ENCODE measurements at regions not wholly inside any gene's neighbourhood (a gene's known extent, or its start where the extent isn't known, plus 50 kb on each side); places are given as distances from the start of the nearest gene placed in this dataset.

DNA sequence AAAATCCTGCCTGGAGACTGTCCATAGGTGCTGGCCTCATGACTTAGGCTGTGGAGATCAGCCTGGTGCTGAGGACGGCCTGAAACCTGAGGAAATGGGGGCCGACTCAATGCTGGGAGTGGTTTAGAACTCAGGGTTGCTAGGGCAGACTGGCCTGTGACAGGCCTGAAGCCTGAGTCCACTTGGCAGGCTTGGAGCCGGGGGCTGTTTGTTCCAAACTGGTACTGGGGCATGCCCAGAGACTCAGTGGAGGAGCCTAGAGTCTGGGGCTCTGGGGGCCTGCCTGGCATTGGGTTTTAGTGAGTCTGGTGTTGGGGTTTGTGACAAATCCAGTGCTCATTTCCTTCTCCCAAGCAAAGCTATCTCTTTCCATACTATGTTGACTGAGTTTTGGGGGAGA is 489.7 kb upstream of the CNKSR2 start:
- DNase-seq (ENCODE audit: low spot score): no peak

DNA sequence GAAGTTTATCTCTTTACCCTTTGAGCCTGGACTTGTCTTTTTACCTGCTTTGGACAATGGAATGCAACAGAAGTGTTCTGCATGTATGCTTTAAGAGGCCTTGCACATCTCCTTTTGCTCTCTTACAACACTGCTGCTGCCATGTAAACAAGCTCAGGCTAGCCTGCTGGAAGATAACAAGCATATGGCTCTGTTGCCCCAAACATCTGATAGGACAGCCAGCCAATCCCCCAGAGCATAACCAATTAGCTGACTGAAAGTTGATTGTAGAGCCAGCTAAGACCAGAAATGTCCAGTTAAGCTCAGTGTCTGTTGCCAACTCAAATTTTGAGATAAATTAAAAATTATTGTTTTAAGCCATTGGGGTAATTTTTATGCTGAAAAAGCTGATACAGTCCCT is 510.6 kb upstream of the CNKSR2 start:
- no peak for DNase-seq (ENCODE audit: low spot score)

DNA sequence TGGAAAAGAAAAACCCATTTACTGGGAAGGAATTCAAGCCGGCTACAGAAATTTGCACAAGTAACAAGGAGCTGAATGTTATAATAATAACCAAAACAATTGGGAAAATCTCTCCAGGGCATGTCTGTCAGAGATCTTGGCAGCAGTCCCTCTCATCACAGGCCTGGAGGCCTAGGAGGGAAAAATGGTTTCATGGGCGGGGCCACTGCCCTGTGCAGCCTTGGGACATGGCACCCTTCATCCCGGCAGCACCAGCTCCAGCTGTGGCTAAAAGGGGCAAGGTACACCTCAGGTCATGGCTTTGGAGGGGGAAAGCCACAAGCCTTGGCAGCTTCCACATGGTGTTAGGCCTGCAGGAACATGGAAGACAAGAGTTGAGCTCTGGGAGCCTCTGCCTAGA is 513.1 kb upstream of the CNKSR2 start:
- DNase-seq (ENCODE audit: low spot score): no peak

DNA sequence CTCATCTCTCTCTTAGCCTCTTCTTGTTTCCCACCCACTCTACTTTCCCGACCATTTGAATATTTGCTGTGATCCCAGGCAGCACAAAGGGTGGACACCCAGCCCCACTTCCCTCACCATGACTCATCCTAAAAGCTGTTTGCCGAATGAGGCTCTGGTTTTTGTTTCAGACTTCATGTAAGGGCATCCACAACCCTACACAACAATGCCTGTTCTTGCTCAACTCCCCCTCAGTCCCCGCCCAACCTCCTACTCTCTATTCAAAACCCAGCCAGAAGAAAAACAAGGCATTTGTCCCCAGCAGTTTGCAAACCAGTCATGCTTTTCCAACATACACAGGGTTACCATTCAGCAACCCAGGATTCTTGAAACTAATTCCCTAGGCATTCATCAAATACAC is 516.5 kb upstream of the CNKSR2 start:
- no peak for DNase-seq (ENCODE audit: low spot score)

DNA sequence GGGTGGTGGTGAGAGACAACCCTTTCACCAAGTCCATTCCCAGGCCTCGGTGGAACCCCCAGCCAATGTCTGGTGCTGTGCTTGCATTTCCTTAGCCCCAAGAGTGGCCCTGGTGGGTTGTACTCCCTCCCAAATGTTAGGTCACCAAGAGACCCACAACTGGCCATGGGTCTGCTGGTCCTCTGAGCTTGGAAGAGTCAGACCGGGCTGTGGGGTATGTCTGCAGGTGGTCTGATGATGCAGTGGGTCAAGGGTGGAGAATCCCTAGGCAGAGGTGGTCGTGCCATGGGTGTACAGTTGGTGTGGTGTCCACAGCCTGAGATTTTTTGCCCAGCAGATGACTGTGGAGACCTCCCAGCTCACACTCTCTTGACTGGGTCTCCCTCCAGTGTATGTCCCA is 535.7 kb upstream of the CNKSR2 start:
- DNase-seq (ENCODE audit: low spot score): no peak

DNA sequence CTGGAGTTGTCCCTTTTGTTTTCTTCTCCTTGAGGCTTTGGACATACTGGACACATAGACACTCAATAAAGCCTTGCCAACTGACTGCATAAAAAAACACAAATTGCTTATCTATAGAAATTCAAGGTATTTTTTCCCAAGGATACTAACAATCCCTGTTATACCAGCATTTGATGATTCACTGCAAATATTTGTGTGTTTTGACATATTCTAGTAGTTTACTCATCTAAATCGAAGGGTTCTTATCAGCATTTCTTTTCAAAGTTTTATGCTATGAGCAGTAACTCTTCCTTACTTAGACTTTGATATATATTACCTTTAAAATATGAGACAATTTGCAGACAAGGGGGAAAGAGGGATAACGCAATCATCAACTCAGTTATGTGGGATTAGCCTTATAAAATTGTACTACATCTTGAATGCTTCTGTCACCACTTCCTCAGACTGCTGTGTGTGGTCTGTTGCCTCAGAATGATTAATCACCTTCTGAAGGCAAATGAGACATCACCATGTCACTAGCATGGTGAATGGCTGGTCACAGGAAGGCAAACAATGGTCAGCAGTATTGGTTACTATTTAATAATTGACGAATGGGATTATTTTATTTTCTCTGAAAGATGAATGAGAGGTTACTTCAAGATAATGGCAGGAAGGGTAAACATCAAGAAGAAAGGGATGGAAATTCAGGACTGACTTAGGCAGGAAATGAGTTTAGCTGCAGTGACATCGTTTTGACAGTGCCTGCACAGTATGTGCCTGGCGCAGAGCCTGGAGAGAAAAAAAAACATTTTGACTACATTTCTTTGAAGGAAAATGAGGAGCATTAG is 544.3 kb upstream of the CNKSR2 start:
- DNase-seq (ENCODE audit: low spot score): no peak

DNA sequence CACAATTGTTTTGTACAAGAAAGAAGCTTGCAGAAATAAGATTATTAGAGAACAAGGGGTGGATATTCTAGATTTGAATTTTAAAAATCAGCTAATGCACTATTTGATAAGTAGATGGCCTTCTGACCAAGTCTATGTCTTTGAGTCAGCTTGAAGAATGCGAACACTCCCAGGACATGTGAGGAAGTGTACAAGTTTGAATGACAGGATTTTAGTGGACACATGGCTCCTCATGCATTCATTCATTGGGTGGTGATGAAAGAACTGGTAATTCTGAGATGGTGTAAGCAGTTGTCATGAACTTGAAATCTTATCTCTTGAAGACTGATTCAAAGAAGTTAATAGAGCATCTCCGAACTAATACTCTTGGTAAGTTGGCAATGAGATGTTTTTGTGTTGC is 548.2 kb upstream of the CNKSR2 start:
- DNase-seq (ENCODE audit: low spot score): no peak

DNA sequence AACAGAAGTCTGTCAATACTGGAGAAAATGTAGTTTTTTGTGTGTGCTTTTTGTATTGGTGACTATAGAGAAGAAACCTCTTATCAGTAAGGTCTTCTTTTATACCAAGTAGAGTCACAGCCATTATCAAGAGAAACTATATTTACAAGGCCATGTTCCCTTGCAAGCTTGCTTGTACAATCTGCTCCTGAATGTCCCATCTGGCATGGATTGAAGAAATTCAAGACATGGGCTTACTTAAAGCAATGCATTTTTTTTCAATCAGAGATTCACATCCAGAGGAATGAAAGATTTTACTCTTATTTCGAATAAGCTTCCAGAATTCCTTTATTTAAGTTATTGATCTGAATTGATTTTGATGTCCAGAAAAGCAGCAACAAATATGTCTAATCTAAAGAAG is 537.3 kb upstream of the RPS6KA3 start:
- no peak for DNase-seq (ENCODE audit: low spot score)

DNA sequence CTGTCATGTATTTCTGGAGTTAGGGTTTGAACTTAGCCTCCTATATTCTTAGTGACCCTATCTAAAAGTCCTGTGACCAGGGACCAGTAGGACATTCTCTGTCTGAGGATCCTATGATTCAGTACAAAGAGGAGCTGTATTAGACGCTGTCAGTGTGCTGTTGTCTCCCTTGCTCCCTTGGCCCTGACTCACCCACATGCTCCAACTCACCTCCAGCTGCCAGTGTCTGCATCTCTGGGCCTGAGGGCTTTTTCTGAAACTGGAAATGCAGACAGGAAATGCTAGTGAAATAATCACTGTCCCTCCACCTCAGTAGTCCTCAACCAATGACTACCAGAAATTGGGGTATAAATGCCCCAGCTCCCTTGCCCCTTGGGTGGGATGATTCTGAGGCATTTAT is 535.3 kb upstream of the RPS6KA3 start:
- no peak for DNase-seq (ENCODE audit: low spot score)

DNA sequence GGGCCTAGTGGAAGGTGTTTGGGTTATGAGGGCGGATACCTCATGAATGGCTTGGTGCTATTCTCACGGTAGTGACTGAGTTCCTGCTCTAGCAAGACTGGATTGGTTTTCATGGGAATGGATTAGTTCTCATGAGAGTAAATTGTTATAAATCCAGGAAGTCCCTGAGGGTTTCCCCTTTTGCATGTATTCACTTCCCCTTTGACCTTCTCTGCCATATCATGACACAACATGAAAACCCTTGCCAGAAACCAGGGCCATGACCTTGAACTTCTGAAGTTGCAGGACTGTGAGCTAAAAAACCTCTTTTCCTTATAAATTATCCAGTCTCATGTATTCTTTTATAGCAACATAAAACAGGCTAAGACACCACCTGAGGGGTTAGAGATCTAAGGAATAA is 529.7 kb upstream of the RPS6KA3 start:
- no peak for DNase-seq (ENCODE audit: low spot score)

DNA sequence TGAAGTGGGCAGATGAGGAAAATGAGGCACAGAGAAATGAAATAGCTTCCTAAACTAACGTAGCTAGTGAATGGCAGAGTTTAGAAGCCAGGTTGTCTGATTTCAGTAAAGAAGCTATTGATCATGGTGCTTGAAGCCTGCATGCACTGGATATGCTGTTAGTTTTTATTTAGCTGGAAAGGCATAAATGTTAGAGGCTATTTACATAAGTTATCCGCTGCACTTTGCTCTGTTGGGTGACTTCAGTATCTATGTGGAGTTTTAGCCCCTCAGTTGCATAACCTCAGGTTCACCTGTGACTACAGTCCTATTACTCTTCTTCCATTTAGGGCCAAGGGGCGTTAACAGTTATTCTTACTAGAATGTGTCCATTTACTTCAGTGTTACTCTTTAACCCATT is 522.4 kb upstream of the RPS6KA3 start:
- DNase-seq (ENCODE audit: low spot score): no peak

DNA sequence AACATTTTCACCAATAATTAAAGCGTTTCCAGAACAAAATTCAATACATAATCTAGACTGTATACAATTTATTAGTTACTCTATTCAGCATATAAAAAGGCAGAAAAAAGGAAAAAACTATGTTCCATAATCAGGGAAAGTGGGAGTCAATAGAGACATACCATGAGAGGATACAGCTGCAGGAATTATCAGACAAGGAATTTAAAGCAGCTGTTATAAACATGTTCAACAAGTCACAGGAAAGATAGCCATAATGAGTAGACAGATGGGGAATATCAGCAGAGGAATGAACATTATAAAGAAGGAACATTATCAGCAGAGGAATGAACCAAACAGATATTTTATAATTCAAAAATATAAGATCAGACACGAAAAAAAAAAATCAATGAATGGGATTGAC is 500.6 kb upstream of the RPS6KA3 start:
- DNase-seq (ENCODE audit: low spot score): no peak

DNA sequence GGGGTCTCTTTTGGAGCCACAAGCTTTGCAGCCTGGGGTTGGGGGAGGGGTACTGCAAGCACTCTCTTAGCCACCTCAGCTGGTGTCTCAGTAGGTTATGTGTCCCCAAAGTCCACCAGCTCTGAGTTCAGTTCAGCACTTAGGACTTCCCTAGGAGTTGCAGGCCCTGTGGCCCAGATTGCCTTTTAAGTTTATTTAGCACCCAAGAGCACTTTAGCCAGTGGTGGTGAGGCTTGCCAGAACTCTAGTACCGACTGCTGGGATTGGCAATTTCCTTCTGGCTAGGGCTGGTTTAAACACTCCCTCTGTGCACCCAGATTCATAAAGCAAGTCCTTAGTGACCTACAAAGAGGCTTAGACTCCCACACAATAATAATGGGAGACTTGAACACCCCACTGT is 489.9 kb upstream of the RPS6KA3 start:
- DNase-seq (ENCODE audit: low spot score): no peak

DNA sequence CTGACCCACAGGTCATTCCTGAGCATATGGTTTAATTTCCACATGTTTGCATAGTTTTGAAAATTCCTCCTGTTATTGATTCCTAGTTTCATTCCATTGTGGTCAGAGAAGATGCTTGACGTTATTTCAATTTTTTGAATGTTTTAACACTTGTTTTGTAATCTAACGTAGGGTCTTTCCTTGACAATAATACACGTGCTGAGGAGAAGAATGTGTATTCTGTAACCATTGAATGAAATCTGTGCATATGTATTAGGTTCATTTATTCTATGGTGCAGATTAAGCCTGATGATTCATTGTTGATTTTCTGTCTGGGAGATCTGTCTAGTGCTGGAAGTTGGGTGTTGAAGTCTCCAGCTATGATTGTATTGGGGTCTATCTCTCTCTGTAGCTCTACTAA is 486.4 kb upstream of the RPS6KA3 start:
- no peak for DNase-seq (ENCODE audit: low spot score)

DNA sequence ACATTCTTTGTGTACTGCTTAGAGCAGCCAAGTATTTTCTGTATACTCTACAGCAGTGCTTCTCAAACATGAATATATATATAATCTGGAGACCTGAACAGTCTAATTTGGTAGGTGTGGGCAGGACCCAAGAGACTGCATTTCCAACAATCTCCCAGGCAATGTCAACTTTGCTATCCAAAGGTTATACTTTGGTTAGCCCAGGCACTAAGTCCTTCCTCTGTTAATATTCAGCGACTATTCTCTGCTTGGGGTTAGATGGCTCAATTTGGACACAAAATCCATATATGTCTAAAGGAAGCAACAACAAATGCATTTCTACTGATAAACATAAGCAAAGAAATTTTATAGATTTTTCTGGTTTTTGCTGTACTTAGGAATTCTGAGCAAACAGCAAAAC is 480.0 kb upstream of the RPS6KA3 start:
- DNase-seq (ENCODE audit: low spot score): no peak

DNA sequence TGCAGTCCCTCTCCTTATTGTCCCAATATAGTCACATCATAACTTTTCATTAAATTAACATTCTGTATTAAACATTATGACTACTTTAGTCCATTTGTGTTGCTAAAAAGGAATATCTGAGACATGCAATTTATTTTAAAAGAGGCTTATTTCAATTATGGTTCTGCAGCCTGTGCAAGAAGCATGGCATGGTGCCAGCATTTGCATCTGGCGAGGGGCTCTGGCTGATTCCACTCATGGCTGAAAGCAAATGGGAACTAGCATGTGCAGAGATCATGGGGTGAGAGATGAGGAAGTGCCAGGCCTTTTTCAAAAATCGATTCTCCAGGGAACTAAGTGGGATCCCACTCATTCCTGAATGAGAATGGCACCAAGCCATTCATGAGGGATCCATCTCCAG is 476.3 kb upstream of the RPS6KA3 start:
- no peak for DNase-seq (ENCODE audit: low spot score)

DNA sequence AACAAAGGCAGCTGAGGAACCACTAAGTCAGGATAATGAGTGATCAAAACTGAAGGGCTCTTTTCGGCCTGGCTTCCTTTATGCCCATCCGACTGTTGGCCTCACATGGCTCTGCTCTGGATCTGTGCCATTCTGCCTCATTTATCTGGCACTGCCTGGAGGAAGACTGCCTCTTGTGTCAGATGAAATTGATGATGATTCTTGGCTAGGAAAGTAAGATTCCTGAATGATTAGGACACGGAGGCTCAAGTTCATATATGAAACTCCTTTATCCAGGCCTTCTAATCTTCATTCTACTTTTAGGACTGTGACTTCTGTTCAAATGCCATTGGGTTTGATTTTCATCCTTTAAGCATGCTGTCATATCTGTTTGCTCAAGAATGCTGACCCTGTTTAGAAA is 475.4 kb upstream of the RPS6KA3 start:
- no peak for DNase-seq (ENCODE audit: low spot score)

DNA sequence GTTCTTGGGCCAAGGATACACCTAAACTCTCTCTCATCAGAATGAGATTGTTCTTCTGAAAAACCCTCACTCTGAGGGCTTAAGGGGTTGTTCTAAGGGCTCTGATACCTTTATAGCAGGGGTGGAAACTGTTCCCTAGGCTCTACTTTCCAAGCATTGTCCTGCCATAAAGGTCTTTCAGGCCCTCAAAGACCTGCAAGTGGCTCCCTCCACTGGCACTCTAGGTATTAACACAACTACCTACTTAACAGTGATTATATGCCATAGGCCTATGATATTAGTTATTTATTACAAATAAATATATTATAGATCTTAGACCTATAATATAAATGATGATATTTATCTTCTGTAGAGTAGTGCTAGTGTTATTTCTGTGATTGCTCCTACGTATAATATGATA is 473.7 kb upstream of the RPS6KA3 start:
- DNase-seq (ENCODE audit: low spot score): no peak

DNA sequence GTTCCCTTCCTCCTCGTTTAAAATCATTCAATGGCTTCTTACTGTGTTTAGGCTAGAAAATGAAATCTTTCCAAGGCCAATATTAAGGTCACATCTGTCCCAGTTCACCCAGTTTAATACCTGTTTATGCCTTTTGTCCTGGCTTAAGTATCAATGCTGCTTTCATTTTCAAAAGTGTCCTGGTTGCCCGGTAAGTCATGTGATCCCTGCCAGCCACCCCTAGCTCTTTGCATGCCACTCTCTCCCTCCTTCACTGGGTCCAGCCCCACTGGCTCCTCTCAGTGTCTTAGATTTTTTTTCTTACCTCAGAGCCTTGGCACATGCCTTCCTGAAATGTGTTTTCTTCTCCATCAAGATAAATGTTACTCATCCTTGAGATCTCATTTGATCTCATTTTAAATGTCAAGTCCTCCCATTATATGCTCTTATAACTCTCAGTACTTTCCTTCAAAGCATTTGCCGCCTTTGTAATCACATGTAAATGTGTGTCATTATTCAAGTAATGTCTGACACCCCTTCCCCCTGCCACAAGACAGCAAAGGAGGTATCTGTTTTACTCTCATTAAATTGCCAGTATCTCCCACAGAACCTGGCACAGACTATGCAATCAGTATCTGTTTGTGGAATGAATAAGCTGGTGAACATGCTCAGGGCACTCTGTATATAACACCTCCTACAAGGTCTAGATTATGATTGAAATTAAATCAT is 472.5 kb upstream of the RPS6KA3 start:
- no peak for DNase-seq (ENCODE audit: low spot score)

DNA sequence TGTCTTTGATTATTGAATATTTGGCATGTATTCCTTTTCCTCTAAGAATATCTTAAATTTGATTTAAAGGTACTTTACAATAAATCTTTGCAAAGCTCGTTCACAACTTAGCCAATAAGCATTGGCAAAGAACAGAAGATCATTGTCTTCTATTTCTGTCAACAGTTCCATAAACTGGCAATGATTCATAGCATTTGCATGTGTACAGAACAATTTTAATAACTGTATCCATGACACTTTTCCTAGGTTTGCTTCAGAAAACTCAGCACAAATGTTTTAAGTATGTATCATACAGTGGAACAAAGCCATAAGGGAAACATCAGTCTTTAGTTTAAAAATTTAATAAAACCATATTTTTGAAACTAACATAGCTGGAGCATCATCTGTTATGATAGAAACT is 462.7 kb upstream of the RPS6KA3 start:
- DNase-seq (ENCODE audit: low spot score): no peak

DNA sequence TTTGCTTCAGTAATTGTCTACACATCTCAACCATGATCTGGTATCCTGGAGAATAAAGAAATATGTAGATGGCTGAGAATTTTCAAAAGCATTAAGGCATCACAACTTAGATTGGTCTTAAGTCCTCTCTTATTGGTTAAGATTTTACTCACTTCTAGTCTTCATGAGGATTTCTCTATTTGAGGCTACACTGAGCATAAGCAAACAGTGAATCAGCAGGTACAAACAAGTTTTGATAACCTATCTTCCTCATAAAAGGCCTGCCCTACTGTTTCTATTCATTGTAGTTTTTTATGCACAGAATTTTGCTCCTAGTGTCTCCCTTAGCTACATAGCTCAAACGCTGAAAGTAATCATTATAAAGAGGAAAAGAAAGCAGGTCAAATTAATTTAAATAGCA is 460.7 kb upstream of the RPS6KA3 start:
- no peak for DNase-seq (ENCODE audit: low spot score)

DNA sequence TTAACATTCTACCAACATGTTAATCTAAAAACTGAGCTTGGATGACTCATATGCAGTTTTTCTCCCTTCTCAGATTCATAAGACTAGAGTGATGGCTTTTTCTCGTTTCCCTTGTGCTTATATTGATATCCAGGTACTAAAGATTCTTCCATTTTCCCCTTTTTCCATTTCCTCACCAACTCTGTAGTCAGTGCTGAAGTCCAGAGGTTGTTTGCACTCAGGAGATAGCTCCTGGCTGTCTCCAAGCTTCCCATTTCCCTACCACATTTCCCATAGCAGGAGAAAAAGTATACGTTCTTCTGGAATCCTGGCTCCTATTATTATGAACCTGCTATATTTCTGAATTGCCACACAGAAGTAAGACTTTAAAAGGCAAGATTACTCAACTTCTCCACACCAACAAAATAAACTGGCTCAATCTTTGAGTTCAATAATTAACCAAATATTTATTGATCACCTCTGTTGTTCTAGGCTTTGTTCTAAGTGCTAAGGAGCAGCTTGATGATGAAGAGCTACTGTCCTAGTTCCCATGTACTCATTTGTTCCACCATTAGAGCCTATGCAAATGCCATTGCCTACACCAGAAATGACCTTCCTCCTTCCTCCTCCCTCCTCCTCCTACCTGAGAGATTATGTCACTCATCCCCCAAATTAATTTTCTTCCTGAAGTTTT is 454.4 kb upstream of the RPS6KA3 start:
- no peak for DNase-seq (ENCODE audit: low spot score)

Data from mesenteric fat pad (tissue), 1 donor.